Smooth muscle cell (in vitro differentiated cells): ENCODE measurements at regions not wholly inside any gene's neighbourhood (a gene's known extent, or its start where the extent isn't known, plus 50 kb on each side); places are given as distances from the start of the nearest gene placed in this dataset.

ENCODE experiments used
- DNase-seq: peaks from one replicate; lab custom pipeline; 2025; ENCODE audit not compliant: unreplicated experiment; lab: John Stamatoyannopoulos, UW
- H2AFZ ChIP-seq: fragments of 200-600 bp; sonication (generic); 2 replicates; pipeline ENCODE4 v1.6.0; 2016; ENCODE audit warnings: antibody characterized with exemption, low read depth, mild to moderate bottlenecking
- H3F3A ChIP-seq: fragments of 200-600 bp; sonication (generic); 2 replicates; pipeline ENCODE4 v1.6.0; 2017; ENCODE audit warnings: antibody characterized with exemption, low read depth
- H3K27ac ChIP-seq: fragments of 200-600 bp; sonication (generic); 2 replicates; pipeline ENCODE4 v1.5.1; 2016; ENCODE audit warnings: low read depth, mild to moderate bottlenecking
- H3K27me3 ChIP-seq: fragments of 200-600 bp; sonication (generic); 2 replicates; pipeline ENCODE4 v1.6.1; 2016; ENCODE audit warnings: low read depth, mild to moderate bottlenecking
- H3K36me3 ChIP-seq: fragments of 200-600 bp; sonication (generic); 2 replicates; pipeline ENCODE4 v1.5.1; 2016; ENCODE audit warnings: low read depth
- H3K4me1 ChIP-seq: fragments of 200-600 bp; sonication (generic); 2 replicates; pipeline ENCODE4 v1.5.1; 2016; ENCODE audit warnings: low read depth
- H3K4me2 ChIP-seq: fragments of 200-600 bp; sonication (generic); 2 replicates; pipeline ENCODE4 v1.6.0; 2016; ENCODE audit warnings: mild to moderate bottlenecking
- H3K4me3 ChIP-seq: fragments of 200-600 bp; sonication (generic); 2 replicates; pipeline ENCODE4 v1.5.1; 2016; ENCODE audit warnings: mild to moderate bottlenecking
- H3K79me2 ChIP-seq: fragments of 200-600 bp; sonication (generic); 2 replicates; pipeline ENCODE4 v1.6.0; 2016; ENCODE audit warnings: low read depth, mild to moderate bottlenecking
- H3K9ac ChIP-seq: fragments of 200-600 bp; sonication (generic); 2 replicates; pipeline ENCODE4 v1.6.0; 2016; ENCODE audit warnings: low read depth
- H3K9me3 ChIP-seq: fragments of 200-600 bp; sonication (generic); replicated peaks from 2 replicates; pipeline ENCODE4 v1.5.1; 2016; ENCODE audit warnings: low read depth
- H4K20me1 ChIP-seq: fragments of 200-600 bp; sonication (generic); 2 replicates; pipeline ENCODE4 v1.6.0; 2016; ENCODE audit warnings: low read depth
- CTCF ChIP-seq: fragments of 200-600 bp; sonication (generic); IDR thresholded peaks from 2 replicates; pipeline ENCODE4 v1.5.1; 2017; ENCODE audit warnings: borderline replicate concordance, mild to moderate bottlenecking, antibody characterized with exemption; ENCODE audit not compliant: insufficient read depth, poor library complexity, severe bottlenecking
- WGBS: methylation state at CpG from one replicate; pipeline ENCODE4 v1.1.7; 2016; ENCODE audit warnings: low lambda C conversion rate; 5-methylcytosine and 5-hydroxymethylcytosine counted together

GRCh38 chr3:86173401-86173800 is 817.5 kb downstream of the VGLL3 start:
- no peak for TF ChIP-seq CTCF

GRCh38 chr3:86168512-86168911 is 822.4 kb downstream of the VGLL3 start:
- no peak for TF ChIP-seq CTCF
- H3K36me3 ChIP-seq: no peaks in the 10 kb centered on the region
- no peaks in the 10 kb centered on the region for H3F3A ChIP-seq

More at GRCh38 chr3:86173401-86173800, 817.5 kb downstream of the VGLL3 start:
- Histone ChIP-seq H3K4me1 (peaks cover 6% of the 10 kb centered on the region), H3K9me3 (no peaks in the 10 kb centered on the region), H3K79me2 (no peaks in the 10 kb centered on the region), H3K9ac (no peak overlapping the region), H3F3A (no peaks in the 10 kb centered on the region), H3K27ac (no peak overlapping the region), H3K27me3 (no peaks in the 10 kb centered on the region), H3K36me3 (no peaks in the 10 kb centered on the region), H3K4me3 (no peak overlapping the region), H4K20me1 (no peaks in the 10 kb centered on the region), H2AFZ (no peak overlapping the region), H3K4me2 (no peak overlapping the region)
- DNase-seq: no peak
- WGBS: 82% methylated on average over 3 of the region's 3 CpGs

GRCh38 chr3:86162521-86162920 is 828.4 kb downstream of the VGLL3 start:
- 94% methylated on average over 1 of the region's 1 CpG for WGBS

More at GRCh38 chr3:86168512-86168911, 822.4 kb downstream of the VGLL3 start:
- WGBS: 95% methylated on average over 1 of the region's 1 CpG
- Histone ChIP-seq H3K4me3 (no peak overlapping the region), H3K9me3 (no peaks in the 10 kb centered on the region), H3K4me2 (no peak overlapping the region), H3K4me1 (no peaks in the 10 kb centered on the region), H3K27me3 (no peaks in the 10 kb centered on the region), H4K20me1 (no peaks in the 10 kb centered on the region), H3K9ac (no peak overlapping the region), H3K79me2 (no peaks in the 10 kb centered on the region), H3K27ac (no peak overlapping the region), H2AFZ (no peak overlapping the region)
- DNase-seq: no peak

More at GRCh38 chr3:86162521-86162920, 828.4 kb downstream of the VGLL3 start:
- Histone ChIP-seq H3K4me1 (no peaks in the 10 kb centered on the region), H3K4me2 (no peak overlapping the region), H3K27ac (no peak overlapping the region), H3K4me3 (no peak overlapping the region), H3K9ac (no peak overlapping the region), H3K27me3 (no peaks in the 10 kb centered on the region), H3K79me2 (no peaks in the 10 kb centered on the region), H3F3A (no peaks in the 10 kb centered on the region), H3K9me3 (no peaks in the 10 kb centered on the region), H3K36me3 (no peaks in the 10 kb centered on the region), H2AFZ (no peak overlapping the region), H4K20me1 (no peaks in the 10 kb centered on the region)
- TF ChIP-seq CTCF: no peak
- no peak for DNase-seq
